ENCODE measurements at regions not wholly inside any gene's neighbourhood (a gene's known extent, or its start where the extent isn't known, plus 50 kb on each side); places are given as distances from the start of the nearest gene placed in this dataset.

GRCh38 chr9:20040991-20041696 lies 252.3 kb upstream of the SLC24A2 start:
- no peak for FAIRE-seq

- FAIRE-seq, result no peak
Observed at GRCh38 chr9:20037699-20038098, 248.9 kb upstream of the SLC24A2 start.

GRCh38 chr9:20033511-20033910 lies 244.7 kb upstream of the SLC24A2 start:
- no peak for FAIRE-seq

GRCh38 chr9:20032413-20033006 lies 243.7 kb upstream of the SLC24A2 start:
- FAIRE-seq, result no peak

- no peak for FAIRE-seq
Observed at GRCh38 chr9:20031836-20032235, 243.0 kb upstream of the SLC24A2 start.

GRCh38 chr9:20030671-20031070 lies 241.8 kb upstream of the SLC24A2 start:
- no peak for FAIRE-seq

- FAIRE-seq, result no peak
Observed at GRCh38 chr9:20030221-20030620, 241.4 kb upstream of the SLC24A2 start.

- no peak for FAIRE-seq
Observed at GRCh38 chr9:20028849-20029231, 240.0 kb upstream of the SLC24A2 start.

GRCh38 chr9:20028192-20028848 lies 239.5 kb upstream of the SLC24A2 start:
- no peak for FAIRE-seq

- FAIRE-seq, result no peak
Observed at GRCh38 chr9:20023961-20024571, 235.2 kb upstream of the SLC24A2 start.

GRCh38 chr9:20023210-20023905 lies 234.5 kb upstream of the SLC24A2 start:
- FAIRE-seq, result peak; percentile 92

- no peak for FAIRE-seq
Observed at GRCh38 chr9:20022410-20022809, 233.6 kb upstream of the SLC24A2 start.

GRCh38 chr9:20016611-20017010 lies 227.8 kb upstream of the SLC24A2 start:
- no peak for FAIRE-seq

- FAIRE-seq, result no peak
Observed at GRCh38 chr9:20015427-20015931, 226.6 kb upstream of the SLC24A2 start.

GRCh38 chr9:20014168-20014567 lies 225.3 kb upstream of the SLC24A2 start:
- no peak for FAIRE-seq

- no peak for FAIRE-seq
Observed at GRCh38 chr9:20012232-20012631, 223.4 kb upstream of the SLC24A2 start.

- FAIRE-seq, result no peak
Observed at GRCh38 chr9:20009606-20010005, 220.8 kb upstream of the SLC24A2 start.

GRCh38 chr9:20002011-20002410 lies 213.2 kb upstream of the SLC24A2 start:
- no peak for FAIRE-seq

GRCh38 chr9:20001058-20001457 lies 212.2 kb upstream of the SLC24A2 start:
- no peak for FAIRE-seq

- FAIRE-seq, result no peak
Observed at GRCh38 chr9:19999491-20000057, 210.7 kb upstream of the SLC24A2 start.

GRCh38 chr9:19998823-19999455 lies 210.1 kb upstream of the SLC24A2 start:
- no peak for FAIRE-seq

- FAIRE-seq, result no peak
Observed at GRCh38 chr9:19998153-19998552, 209.3 kb upstream of the SLC24A2 start.

Data from islet of Langerhans (tissue), 1 donor.